ENCODE measurements at regions not wholly inside any gene's neighbourhood (a gene's known extent, or its start where the extent isn't known, plus 50 kb on each side); places are given as distances from the start of the nearest gene placed in this dataset.

- no peak for DNase-seq (ENCODE audit: low spot score)
Observed at GRCh38 chr11:92317721-92318120, 93.1 kb downstream of the FAT3 start.

- DNase-seq (ENCODE audit: low spot score), result no peak
Observed at GRCh38 chr11:92322225-92322624, 97.6 kb downstream of the FAT3 start.

GRCh38 chr11:92324890-92325289 lies 100.3 kb downstream of the FAT3 start:
- DNase-seq (ENCODE audit: low spot score), result no peak

GRCh38 chr11:92325416-92325815 lies 100.8 kb downstream of the FAT3 start:
- DNase-seq (ENCODE audit: low spot score), result no peak

- no peak for DNase-seq (ENCODE audit: low spot score)
Observed at GRCh38 chr11:92329137-92329536, 104.5 kb downstream of the FAT3 start.

- no peak for DNase-seq (ENCODE audit: low spot score)
Observed at GRCh38 chr11:92329646-92330045, 105.0 kb downstream of the FAT3 start.

GRCh38 chr11:92330114-92330513 lies 105.5 kb downstream of the FAT3 start:
- DNase-seq (ENCODE audit: low spot score), result no peak

GRCh38 chr11:92332986-92333385 lies 108.4 kb downstream of the FAT3 start:
- no peak for DNase-seq (ENCODE audit: low spot score)

- DNase-seq (ENCODE audit: low spot score), result peak; percentile 41
Observed at GRCh38 chr11:92340839-92341238, 116.2 kb downstream of the FAT3 start.

- DNase-seq (ENCODE audit: low spot score), result no peak
Observed at GRCh38 chr11:92342034-92342720, 117.6 kb downstream of the FAT3 start.

- DNase-seq (ENCODE audit: low spot score), result no peak
Observed at GRCh38 chr11:92342886-92343285, 118.3 kb downstream of the FAT3 start.

- no peak for DNase-seq (ENCODE audit: low spot score)
Observed at GRCh38 chr11:92346220-92346619, 121.6 kb downstream of the FAT3 start.

GRCh38 chr11:92347454-92347853 lies 122.8 kb downstream of the FAT3 start:
- no peak for DNase-seq (ENCODE audit: low spot score)

GRCh38 chr11:92349486-92350156 lies 125.0 kb downstream of the FAT3 start:
- no peak for DNase-seq (ENCODE audit: low spot score)

- no peak for DNase-seq (ENCODE audit: low spot score)
Observed at GRCh38 chr11:92357344-92357743, 132.7 kb downstream of the FAT3 start.

GRCh38 chr11:92357841-92358240 lies 133.2 kb downstream of the FAT3 start:
- no peak for DNase-seq (ENCODE audit: low spot score)

GRCh38 chr11:92361551-92361950 lies 136.9 kb downstream of the FAT3 start:
- DNase-seq (ENCODE audit: low spot score), result no peak

GRCh38 chr11:92362989-92363388 lies 138.4 kb downstream of the FAT3 start:
- no peak for DNase-seq (ENCODE audit: low spot score)

GRCh38 chr11:92364177-92364576 lies 139.6 kb downstream of the FAT3 start:
- no peak for DNase-seq (ENCODE audit: low spot score)

GRCh38 chr11:92376146-92376599 lies 151.6 kb downstream of the FAT3 start:
- DNase-seq (ENCODE audit: low spot score), result peak; percentile 22

GRCh38 chr11:92376680-92377079 lies 152.1 kb downstream of the FAT3 start:
- no peak for DNase-seq (ENCODE audit: low spot score)

GRCh38 chr11:92380882-92381281 lies 156.3 kb downstream of the FAT3 start:
- no peak for DNase-seq (ENCODE audit: low spot score)

GRCh38 chr11:92382311-92382710 lies 157.7 kb downstream of the FAT3 start:
- DNase-seq (ENCODE audit: low spot score), result peak; percentile 14

- no peak for DNase-seq (ENCODE audit: low spot score)
Observed at GRCh38 chr11:92383430-92383829, 158.8 kb downstream of the FAT3 start.
